Testis (tissue), 2 donors: ENCODE measurements at regions not wholly inside any gene's neighbourhood (a gene's known extent, or its start where the extent isn't known, plus 50 kb on each side); places are given as distances from the start of the nearest gene placed in this dataset.

Experiments used
- DNase-seq: peaks from one replicate; pipeline ENCODE4 v3.0.0-alpha.2; 2019
- H3K27ac ChIP-seq, 2 donors: fragments of 200-600 bp; sonication (generic); one replicate each; pipeline ENCODE4 v1.5.1; 2019
- H3K27me3 ChIP-seq: fragments of 200-600 bp; sonication (generic); one replicate; pipeline ENCODE4 v1.5.1; 2019
- H3K36me3 ChIP-seq: fragments of 200-600 bp; sonication (generic); one replicate; pipeline ENCODE4 v1.5.1; 2017; ENCODE audit warnings: low read depth; ENCODE audit errors: missing control alignments
- H3K4me1 ChIP-seq: fragments of 200-600 bp; sonication (generic); one replicate; pipeline ENCODE4 v1.5.1; 2019
- H3K4me3 ChIP-seq, 2 donors: fragments of 200-600 bp; sonication (generic); one replicate each; pipeline ENCODE4 v1.5.1; 2017 to 2019
- H3K9me3 ChIP-seq: fragments of 200-600 bp; sonication (generic); one replicate; pipeline ENCODE4 v1.5.1; 2017
- CTCF ChIP-seq, 3 experiments: fragments of 450-650 bp in 2 of 3; fragments of 200-600 bp in 1 of 3; sonication (generic) in 1 of 3; IDR thresholded peaks; one replicate each; pipeline ENCODE4 v1.5.1; 2016 to 2019; ENCODE audit warnings: antibody characterized with exemption in 3 of 3, mild to moderate bottlenecking in 2 of 3, moderate library complexity in 1 of 3
- POLR2A ChIP-seq: fragments of 450-650 bp; IDR thresholded peaks from one replicate; pipeline ENCODE4 v1.6.1; 2017; ENCODE audit warnings: antibody characterized with exemption, mild to moderate bottlenecking, moderate library complexity
- WGBS, 2 donors: methylation state at CpG; one replicate each; pipeline ENCODE4 v1.1.5; 2018; 5-methylcytosine and 5-hydroxymethylcytosine counted together
- intact Hi-C: fragments of 100-400 bp; cut with DNase I; formaldehyde crosslinking; loops from one replicate; pipeline ENCODE4 v1.15.1; 2023; ENCODE audit warnings: low total_unique reads

GRCh38 chr7:18413447-18413846, 82.1 kb upstream of the HDAC9 start:
- Histone ChIP-seq H3K36me3 (no peaks in the 10 kb centered on the region), H3K27me3 (no peaks in the 10 kb centered on the region), H3K4me3 (no peak overlapping the region), H3K27ac (no peak overlapping the region), H3K9me3 (no peaks in the 10 kb centered on the region), H3K4me1 (no peaks in the 10 kb centered on the region)
- no peak for DNase-seq
- 92 to 98% methylated on average over 1 of the region's 1 CpG for WGBS, 2 donors
- TF ChIP-seq CTCF (IDR thresholded peaks at IDR 0.05), result no peak
- no peak for TF ChIP-seq POLR2A
- intact Hi-C loops, result no loop called here

GRCh38 chr7:18414885-18415284, 80.7 kb upstream of the HDAC9 start:
- no peaks in the 10 kb centered on the region for H3K4me1 ChIP-seq
- WGBS, 2 donors, result 82 to 87% methylated on average over 7 of the region's 7 CpGs
- H3K9me3 ChIP-seq, result no peaks in the 10 kb centered on the region
- TF ChIP-seq CTCF (IDR thresholded peaks at IDR 0.05) (no peak), POLR2A (no peak)
- no peak for DNase-seq
- no peaks in the 10 kb centered on the region for H3K36me3 ChIP-seq
- H3K27me3 ChIP-seq, result no peaks in the 10 kb centered on the region
- H3K27ac ChIP-seq, result no peak overlapping the region
- intact Hi-C loops, result no loop called here
- no peak overlapping the region for H3K4me3 ChIP-seq

DNA sequence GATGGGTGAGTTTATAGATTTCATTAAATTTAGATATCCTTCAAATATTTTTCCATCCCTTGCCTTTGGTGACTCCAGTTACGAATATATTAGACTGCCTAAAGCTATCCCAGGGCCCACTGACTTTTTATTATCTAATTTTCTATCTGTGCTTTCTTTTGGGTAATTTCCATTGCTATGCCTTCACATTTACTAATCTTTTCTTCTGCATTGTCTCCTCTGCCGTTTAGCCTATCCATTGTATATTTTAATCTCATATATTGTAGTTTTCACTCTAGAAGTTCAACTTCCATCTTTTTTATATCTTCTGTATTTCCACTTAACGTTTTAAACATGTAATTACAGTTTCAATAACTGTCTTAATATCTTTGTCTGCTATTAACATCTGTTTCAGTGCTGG, 78.6 kb upstream of the HDAC9 start:
- Histone ChIP-seq H3K9me3 (no peaks in the 10 kb centered on the region), H3K4me1 (no peaks in the 10 kb centered on the region), H3K27ac (no peak overlapping the region), H3K27me3 (no peaks in the 10 kb centered on the region), H3K36me3 (no peaks in the 10 kb centered on the region), H3K4me3 (no peak overlapping the region)
- no peak for TF ChIP-seq CTCF (IDR thresholded peaks at IDR 0.05)
- intact Hi-C loops, result no loop called here
- DNase-seq, result no peak
- 82 to 92% methylated on average over 3 of the region's 3 CpGs for WGBS, 2 donors

DNA sequence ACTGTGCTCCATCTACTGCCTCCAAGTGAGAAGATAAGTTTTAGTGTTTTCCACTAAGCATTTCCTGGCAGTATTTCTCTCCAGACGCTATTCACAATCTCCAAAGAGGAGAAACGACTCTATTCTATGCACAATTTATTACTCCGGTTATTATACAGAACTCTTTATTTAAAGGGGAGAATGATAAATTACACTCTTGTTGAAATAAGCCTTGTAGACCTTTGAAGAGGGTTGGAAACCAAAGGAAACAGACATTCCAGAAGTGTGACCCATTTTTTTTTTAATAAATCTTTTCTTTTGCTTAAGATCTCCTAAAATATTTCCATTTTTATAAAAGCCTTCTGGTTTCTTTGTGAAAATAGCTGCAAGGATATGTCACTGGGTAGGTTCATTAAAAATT, 76.1 kb upstream of the HDAC9 start:
- Histone ChIP-seq H3K36me3 (no peaks in the 10 kb centered on the region), H3K4me3 (no peak overlapping the region), H3K27me3 (no peaks in the 10 kb centered on the region), H3K9me3 (no peaks in the 10 kb centered on the region), H3K4me1 (no peaks in the 10 kb centered on the region), H3K27ac (no peak overlapping the region)
- no peak for TF ChIP-seq POLR2A
- no peak for TF ChIP-seq CTCF (IDR thresholded peaks at IDR 0.05)
- no peak for DNase-seq
- intact Hi-C loops, result no loop called here
- WGBS, 2 donors, result 52 to 54% methylated on average over 3 of the region's 3 CpGs

- no peaks in the 10 kb centered on the region for H3K36me3 ChIP-seq
- no peak for DNase-seq
- H3K4me3 ChIP-seq, result no peak overlapping the region
- no peaks in the 10 kb centered on the region for H3K27me3 ChIP-seq
- H3K9me3 ChIP-seq, result no peaks in the 10 kb centered on the region
- 92 to 96% methylated on average over 2 of the region's 2 CpGs for WGBS, 2 donors
- intact Hi-C loops, result no loop called here
- no peak overlapping the region for H3K27ac ChIP-seq
- H3K4me1 ChIP-seq, result no peaks in the 10 kb centered on the region
- TF ChIP-seq CTCF (IDR thresholded peaks at IDR 0.05) (no peak), POLR2A (no peak)
These were observed 75.4 kb upstream of the HDAC9 start for GRCh38 chr7:18420108-18420507.
